ENCODE measurements at regions not wholly inside any gene's neighbourhood (a gene's known extent, or its start where the extent isn't known, plus 50 kb on each side); places are given as distances from the start of the nearest gene placed in this dataset.

DNA sequence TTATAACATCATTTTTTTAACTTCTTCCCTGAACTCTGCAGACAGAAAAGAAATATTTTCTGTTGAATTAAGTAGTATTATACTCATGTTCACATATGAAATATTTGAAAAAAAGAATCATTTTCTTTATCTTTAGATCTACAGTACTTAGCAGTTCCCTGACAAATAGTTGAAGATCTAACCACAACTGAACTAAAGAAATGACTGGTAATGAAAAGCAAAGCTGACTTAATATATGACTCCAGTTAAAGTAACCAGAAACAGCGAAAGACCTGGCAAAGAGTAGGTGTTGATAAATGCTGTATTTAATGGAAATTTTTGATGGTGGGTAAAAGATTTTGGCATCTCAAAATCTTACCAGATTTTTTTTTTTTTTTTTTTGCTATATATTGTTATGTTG is 207.1 kb upstream of the SLC16A7 start:
- no peak for ATAC-seq
- no peak for TF ChIP-seq SMARCC2 (IDR thresholded peaks at IDR 0.05)
- TF ChIP-seq NR2F6 (IDR thresholded peaks at IDR 0.05): no peak
- TF ChIP-seq NR2F6 (CRISPR knock-in tag; IDR thresholded peaks at IDR 0.05): no peak
- TF ChIP-seq, protein P1, sequence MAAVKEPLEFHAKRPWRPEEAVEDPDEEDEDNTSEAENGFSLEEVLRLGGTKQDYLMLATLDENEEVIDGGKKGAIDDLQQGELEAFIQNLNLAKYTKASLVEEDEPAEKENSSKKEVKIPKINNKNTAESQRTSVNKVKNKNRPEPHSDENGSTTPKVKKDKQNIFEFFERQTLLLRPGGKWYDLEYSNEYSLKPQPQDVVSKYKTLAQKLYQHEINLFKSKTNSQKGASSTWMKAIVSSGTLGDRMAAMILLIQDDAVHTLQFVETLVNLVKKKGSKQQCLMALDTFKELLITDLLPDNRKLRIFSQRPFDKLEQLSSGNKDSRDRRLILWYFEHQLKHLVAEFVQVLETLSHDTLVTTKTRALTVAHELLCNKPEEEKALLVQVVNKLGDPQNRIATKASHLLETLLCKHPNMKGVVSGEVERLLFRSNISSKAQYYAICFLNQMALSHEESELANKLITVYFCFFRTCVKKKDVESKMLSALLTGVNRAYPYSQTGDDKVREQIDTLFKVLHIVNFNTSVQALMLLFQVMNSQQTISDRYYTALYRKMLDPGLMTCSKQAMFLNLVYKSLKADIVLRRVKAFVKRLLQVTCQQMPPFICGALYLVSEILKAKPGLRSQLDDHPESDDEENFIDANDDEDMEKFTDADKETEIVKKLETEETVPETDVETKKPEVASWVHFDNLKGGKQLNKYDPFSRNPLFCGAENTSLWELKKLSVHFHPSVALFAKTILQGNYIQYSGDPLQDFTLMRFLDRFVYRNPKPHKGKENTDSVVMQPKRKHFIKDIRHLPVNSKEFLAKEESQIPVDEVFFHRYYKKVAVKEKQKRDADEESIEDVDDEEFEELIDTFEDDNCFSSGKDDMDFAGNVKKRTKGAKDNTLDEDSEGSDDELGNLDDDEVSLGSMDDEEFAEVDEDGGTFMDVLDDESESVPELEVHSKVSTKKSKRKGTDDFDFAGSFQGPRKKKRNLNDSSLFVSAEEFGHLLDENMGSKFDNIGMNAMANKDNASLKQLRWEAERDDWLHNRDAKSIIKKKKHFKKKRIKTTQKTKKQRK (IDR thresholded peaks at IDR 0.05; ENCODE audit: low read length): no peak
- TF ChIP-seq, protein P2, sequence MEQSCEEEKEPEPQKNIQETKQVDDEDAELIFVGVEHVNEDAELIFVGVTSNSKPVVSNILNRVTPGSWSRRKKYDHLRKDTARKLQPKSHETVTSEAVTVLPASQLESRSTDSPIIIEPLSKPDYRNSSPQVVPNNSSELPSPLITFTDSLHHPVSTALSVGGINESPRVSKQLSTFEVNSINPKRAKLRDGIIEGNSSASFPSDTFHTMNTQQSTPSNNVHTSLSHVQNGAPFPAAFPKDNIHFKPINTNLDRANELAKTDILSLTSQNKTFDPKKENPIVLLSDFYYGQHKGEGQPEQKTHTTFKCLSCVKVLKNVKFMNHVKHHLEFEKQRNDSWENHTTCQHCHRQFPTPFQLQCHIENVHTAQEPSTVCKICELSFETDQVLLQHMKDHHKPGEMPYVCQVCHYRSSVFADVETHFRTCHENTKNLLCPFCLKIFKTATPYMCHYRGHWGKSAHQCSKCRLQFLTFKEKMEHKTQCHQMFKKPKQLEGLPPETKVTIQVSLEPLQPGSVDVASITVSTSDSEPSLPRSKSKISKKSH (CRISPR knock-in tag; IDR thresholded peaks at IDR 0.05; ENCODE audit: borderline replicate concordance): no peak
- no peak for TF ChIP-seq THYN1 (CRISPR knock-in tag; IDR thresholded peaks at IDR 0.05; ENCODE audit: borderline replicate concordance, low read depth)
- TF ChIP-seq CHD4 (IDR thresholded peaks at IDR 0.05; ENCODE audit: borderline replicate concordance, low read length): no peak
- TF ChIP-seq ZNF619 (CRISPR knock-in tag; IDR thresholded peaks at IDR 0.05): no peak
- Histone ChIP-seq H3K79me2 (ENCODE audit: insufficient read depth, low read length) (no peaks in the 10 kb centered on the region), H4K20me1 (ENCODE audit: insufficient read depth, low read length) (no peaks in the 10 kb centered on the region), H3K27ac (ENCODE audit: extremely low read length, insufficient read depth, low read length) (no peak overlapping the region), H3K4me1 (ENCODE audit: insufficient read depth, low read length) (no peaks in the 10 kb centered on the region), H3K4me2 (ENCODE audit: low read depth, low read length) (no peak overlapping the region), H3K9ac (ENCODE audit: insufficient read depth, low read depth, low read length) (no peak overlapping the region), H3K9me3 (ENCODE audit: low read length) (no peaks in the 10 kb centered on the region; the same call in 1 of the 2 replicates), H3K27me3 (ENCODE audit: control insufficient read depth in 1 of 2, insufficient read depth in 2 of 2, low read length in 2 of 2) (no peaks in the 10 kb centered on the region; a peak in 1 of 5 replicates), H2AFZ (ENCODE audit: low read length) (no peak overlapping the region), H3K36me3 (replicated peaks in 1 of 2; ENCODE audit: control insufficient read depth in 1 of 2, insufficient read depth in 2 of 2, low read length in 2 of 2) (no peaks in the 10 kb centered on the region), H3K4me3 (replicated peaks in 1 of 3; ENCODE audit: insufficient read depth in 1 of 3, low read depth in 2 of 3, low read length in 3 of 3) (no peak overlapping the region)
- no peak for FAIRE-seq
- BruUV-seq (replicated peaks): no TSS peak
- DNase-seq (ENCODE audit: low spot score): no peak
- intact Hi-C loops (cut with micrococcal nuclease; ENCODE audit: unreplicated experiment) (no loop called here), in situ Hi-C loops (cut with HindIII; ENCODE audit: extremely low pct_ligation_motif_present, low pct_unique_long_range_greater_than_20kb) (no loop called here)
- ChIA-PET POLR2A (no interaction called here), CTCF (ENCODE audit: low intra/inter-chr PET ratio, low total read pairs) (no interaction called here)
- 0% methylated on average over 1 of the region's 1 CpG for WGBS (ENCODE audit: low lambda C conversion rate)

Measured in HepG2 (cell line).